ENCODE measurements at regions not wholly inside any gene's neighbourhood (a gene's known extent, or its start where the extent isn't known, plus 50 kb on each side); places are given as distances from the start of the nearest gene placed in this dataset.
"Not testable (repeated sequence)": the region's sequence is repeated elsewhere in the genome, so short reads cannot be mapped to it uniquely, and the experiment has no call there.

DNA sequence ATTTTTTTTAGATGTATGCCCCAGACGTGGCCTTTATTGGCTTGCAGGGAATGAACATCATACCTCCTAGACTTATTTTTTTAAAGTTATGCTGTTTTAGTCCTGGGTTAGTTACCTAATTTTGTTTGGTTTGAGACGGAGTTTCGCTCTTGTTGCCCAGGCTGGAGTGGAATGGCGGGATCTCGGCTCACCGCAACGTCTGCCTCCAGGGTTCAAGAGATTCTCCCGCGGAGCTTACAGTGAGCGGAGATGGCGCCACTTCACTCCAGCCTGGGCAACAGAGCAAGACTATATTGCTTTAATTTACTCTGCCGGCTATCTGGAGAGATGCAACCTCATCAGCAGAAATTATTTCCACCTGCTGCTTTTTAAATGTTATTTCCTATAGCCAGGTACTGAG, 82.9 kb upstream of the TNK2 start:
- H3K27me3 ChIP-seq (ENCODE audit: insufficient read depth, low read length); H3K4me1 ChIP-seq (ENCODE audit: insufficient read depth, low read length); H3K4me3 ChIP-seq (ENCODE audit: insufficient read depth, low read depth, low read length); H3K4me2 ChIP-seq (ENCODE audit: low read length); H4K20me1 ChIP-seq (ENCODE audit: insufficient read depth, low read length); H3K27ac Mint-ChIP-seq (ENCODE audit: unreplicated experiment); H3K27ac ChIP-seq (ENCODE audit: low read depth, low read length); H3K9me3 Mint-ChIP-seq (ENCODE audit: unreplicated experiment); H3K36me3 Mint-ChIP-seq (ENCODE audit: low read depth, unreplicated experiment); H3K36me3 ChIP-seq (ENCODE audit: insufficient read depth, low read length); FAIRE-seq; H3K27me3 Mint-ChIP-seq (ENCODE audit: low read depth, unreplicated experiment); H3K4me1 Mint-ChIP-seq (ENCODE audit: low read depth, unreplicated experiment); DNase-seq (ENCODE audit: low read depth); H3K9ac ChIP-seq (ENCODE audit: low read length); H2AFZ ChIP-seq (ENCODE audit: low read depth, low read length); H3K9me3 ChIP-seq (ENCODE audit: insufficient read depth, low read depth, low read length): not testable (repeated sequence)
- peaks cover 12% of the 10 kb centered on the region for H3K79me2 ChIP-seq (ENCODE audit: insufficient read depth, low read length)
- peak overlapping the region; percentile 70 for H3K4me3 Mint-ChIP-seq (ENCODE audit: unreplicated experiment)

DNA sequence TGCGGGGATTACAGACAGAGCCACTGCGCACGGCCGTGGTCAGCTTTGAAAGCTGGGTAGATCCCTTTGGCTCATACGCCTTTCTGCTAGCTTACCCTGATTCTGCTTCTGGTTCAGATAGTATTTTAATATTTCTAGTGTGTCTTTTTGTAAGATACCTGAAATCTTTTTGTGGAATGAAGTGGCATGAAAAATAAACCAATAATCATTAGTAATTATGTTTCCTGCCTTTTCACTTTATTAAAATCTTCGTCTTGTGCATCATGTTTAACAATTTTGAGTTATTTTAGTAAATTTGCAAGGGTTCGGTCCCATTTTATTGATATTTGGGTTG, 82.5 kb upstream of the TNK2 start:
- not testable (repeated sequence) for H3K4me1 ChIP-seq (ENCODE audit: insufficient read depth, low read length); DNase-seq (ENCODE audit: low read depth); H3K9me3 Mint-ChIP-seq (ENCODE audit: unreplicated experiment); H3K27me3 Mint-ChIP-seq (ENCODE audit: low read depth, unreplicated experiment); H3K27me3 ChIP-seq (ENCODE audit: insufficient read depth, low read length); FAIRE-seq; H4K20me1 ChIP-seq (ENCODE audit: insufficient read depth, low read length); H3K27ac Mint-ChIP-seq (ENCODE audit: unreplicated experiment); H3K36me3 ChIP-seq (ENCODE audit: insufficient read depth, low read length); H3K4me1 Mint-ChIP-seq (ENCODE audit: low read depth, unreplicated experiment); H3K36me3 Mint-ChIP-seq (ENCODE audit: low read depth, unreplicated experiment); H3K27ac ChIP-seq (ENCODE audit: low read depth, low read length); H3K9me3 ChIP-seq (ENCODE audit: insufficient read depth, low read depth, low read length)
- H3K4me3 Mint-ChIP-seq (ENCODE audit: unreplicated experiment) = peak overlapping the region; percentile 70
- Histone ChIP-seq H2AFZ (ENCODE audit: low read depth, low read length) (peak overlapping the region; percentile 74), H3K79me2 (ENCODE audit: insufficient read depth, low read length) (peaks cover 12% of the 10 kb centered on the region), H3K9ac (ENCODE audit: low read length) (peak overlapping the region; percentile 84), H3K4me2 (ENCODE audit: low read length) (peak overlapping the region; percentile 85), H3K4me3 (ENCODE audit: insufficient read depth, low read depth, low read length) (peak overlapping the region; percentile 67)

DNA sequence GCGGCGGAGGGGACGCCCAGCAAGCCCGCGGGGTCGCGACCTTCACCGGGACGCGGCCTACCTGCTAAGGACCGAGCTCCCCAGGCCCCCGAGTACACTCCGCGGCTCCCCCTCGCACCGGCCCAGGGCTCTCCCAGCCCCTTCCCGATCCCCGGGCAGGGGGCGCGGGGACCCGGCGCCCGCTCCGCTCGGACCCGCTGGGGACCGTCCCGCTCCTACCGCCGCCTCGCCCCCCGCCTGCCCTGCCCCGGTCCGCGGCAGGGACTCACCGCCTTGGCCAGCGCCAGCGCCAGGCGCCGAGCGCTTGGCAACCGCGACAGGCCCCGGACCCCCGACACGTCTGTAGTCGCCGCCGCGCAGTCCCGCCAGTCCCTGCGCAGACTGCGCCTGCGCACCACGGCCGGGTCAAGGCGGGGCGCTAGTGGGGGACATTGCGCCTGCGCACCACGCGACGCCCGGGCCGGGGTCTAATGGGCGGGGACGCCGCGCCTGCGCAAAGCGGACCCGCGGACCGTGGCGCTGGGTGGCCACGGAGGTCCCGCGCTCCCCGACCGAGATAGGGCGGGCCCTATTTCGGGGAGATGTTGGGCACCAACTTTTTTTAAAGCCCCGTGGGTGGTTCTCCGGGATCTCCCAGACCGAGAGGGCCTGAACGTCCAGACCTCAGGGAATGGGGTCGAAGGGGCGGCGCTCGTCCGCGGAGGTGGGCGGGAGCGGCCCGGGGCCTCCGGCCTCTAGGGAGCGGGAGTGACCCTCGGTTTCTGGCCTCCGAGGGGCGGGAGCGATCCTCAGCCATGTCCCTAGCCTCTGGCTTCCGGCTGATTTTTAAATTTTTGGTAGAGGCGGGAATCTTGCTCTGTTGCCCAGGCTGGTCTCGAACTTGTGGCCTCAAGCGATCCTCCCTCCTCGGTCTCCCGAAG, 81.8 kb upstream of the TNK2 start:
- Histone ChIP-seq H3K79me2 (ENCODE audit: insufficient read depth, low read length) (peaks cover 12% of the 10 kb centered on the region), H3K27ac (ENCODE audit: low read depth, low read length) (peak overlapping the region; percentile 58)
- not testable (repeated sequence) for H3K27me3 ChIP-seq (ENCODE audit: insufficient read depth, low read length)

DNA sequence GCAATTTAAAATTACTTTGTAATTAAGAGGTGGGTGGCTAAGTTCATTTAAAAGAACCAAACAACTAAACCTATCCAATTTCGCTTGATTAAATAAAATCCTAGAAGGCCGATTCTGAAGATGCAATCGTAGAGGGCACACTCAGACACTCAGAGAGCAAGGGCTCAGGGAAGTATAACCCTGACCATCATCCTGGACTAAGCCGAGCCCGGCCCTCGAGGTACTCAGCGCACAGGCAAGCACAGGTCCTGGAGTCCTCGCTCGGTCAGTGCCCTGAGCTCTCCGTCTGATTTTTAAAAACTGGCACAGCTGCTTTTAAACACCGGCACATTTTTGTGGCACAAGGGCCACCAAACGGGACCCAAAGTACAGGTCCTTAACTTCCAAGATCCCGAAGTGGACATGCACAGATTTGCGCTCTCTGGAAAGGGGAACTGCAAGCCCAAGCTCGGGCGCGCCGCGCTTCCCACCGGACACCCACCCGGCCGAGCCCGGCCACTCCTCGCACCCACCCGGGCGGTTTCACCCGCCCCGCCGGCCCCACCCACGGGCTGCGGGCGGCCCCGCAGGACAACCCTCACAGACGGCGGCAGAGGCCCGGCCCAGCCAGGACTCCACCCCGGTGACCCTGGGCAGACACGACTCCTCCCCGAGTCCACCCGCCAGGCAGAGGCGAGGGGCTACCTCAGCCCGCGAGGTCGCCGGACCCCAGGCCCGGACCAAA, 81.0 kb upstream of the TNK2 start:
- H3K79me2 ChIP-seq (ENCODE audit: insufficient read depth, low read length) = peaks cover 12% of the 10 kb centered on the region
- H3K9me3 Mint-ChIP-seq (ENCODE audit: unreplicated experiment); H3K36me3 Mint-ChIP-seq (ENCODE audit: low read depth, unreplicated experiment); H3K27ac ChIP-seq (ENCODE audit: low read depth, low read length); DNase-seq (ENCODE audit: low read depth); H3K27ac Mint-ChIP-seq (ENCODE audit: unreplicated experiment); H3K4me1 ChIP-seq (ENCODE audit: insufficient read depth, low read length); H3K27me3 Mint-ChIP-seq (ENCODE audit: low read depth, unreplicated experiment); H3K4me1 Mint-ChIP-seq (ENCODE audit: low read depth, unreplicated experiment); H4K20me1 ChIP-seq (ENCODE audit: insufficient read depth, low read length); H2AFZ ChIP-seq (ENCODE audit: low read depth, low read length); H3K36me3 ChIP-seq (ENCODE audit: insufficient read depth, low read length); FAIRE-seq; H3K9me3 ChIP-seq (ENCODE audit: insufficient read depth, low read depth, low read length); H3K27me3 ChIP-seq (ENCODE audit: insufficient read depth, low read length): not testable (repeated sequence)
- H3K4me3 Mint-ChIP-seq (ENCODE audit: unreplicated experiment) = peak overlapping the region; percentile 76
- H3K4me3 ChIP-seq (ENCODE audit: insufficient read depth, low read depth, low read length) = peak overlapping the region; percentile 48
- peak overlapping the region; percentile 68 for H3K4me2 ChIP-seq (ENCODE audit: low read length)
- H3K9ac ChIP-seq (ENCODE audit: low read length) = peak overlapping the region; percentile 84

More for the DNA sequence above, 81.8 kb upstream of the TNK2 start:
- not testable (repeated sequence) for H3K27ac Mint-ChIP-seq (ENCODE audit: unreplicated experiment); H3K4me1 Mint-ChIP-seq (ENCODE audit: low read depth, unreplicated experiment); H3K27me3 Mint-ChIP-seq (ENCODE audit: low read depth, unreplicated experiment); H3K4me1 ChIP-seq (ENCODE audit: insufficient read depth, low read length); FAIRE-seq; H3K9me3 ChIP-seq (ENCODE audit: insufficient read depth, low read depth, low read length); H4K20me1 ChIP-seq (ENCODE audit: insufficient read depth, low read length); H3K9me3 Mint-ChIP-seq (ENCODE audit: unreplicated experiment); H3K36me3 Mint-ChIP-seq (ENCODE audit: low read depth, unreplicated experiment); H3K36me3 ChIP-seq (ENCODE audit: insufficient read depth, low read length)
- peak overlapping the region; percentile 74 for H2AFZ ChIP-seq (ENCODE audit: low read depth, low read length)
- peak overlapping the region; percentile 70 for H3K4me3 Mint-ChIP-seq (ENCODE audit: unreplicated experiment)
- peak overlapping the region; percentile 84 for H3K9ac ChIP-seq (ENCODE audit: low read length)
- peak; percentile 25 for DNase-seq (ENCODE audit: low read depth)
- H3K4me3 ChIP-seq (ENCODE audit: insufficient read depth, low read depth, low read length) = peak overlapping the region; percentile 67
- H3K4me2 ChIP-seq (ENCODE audit: low read length) = peak overlapping the region; percentile 85

DNA sequence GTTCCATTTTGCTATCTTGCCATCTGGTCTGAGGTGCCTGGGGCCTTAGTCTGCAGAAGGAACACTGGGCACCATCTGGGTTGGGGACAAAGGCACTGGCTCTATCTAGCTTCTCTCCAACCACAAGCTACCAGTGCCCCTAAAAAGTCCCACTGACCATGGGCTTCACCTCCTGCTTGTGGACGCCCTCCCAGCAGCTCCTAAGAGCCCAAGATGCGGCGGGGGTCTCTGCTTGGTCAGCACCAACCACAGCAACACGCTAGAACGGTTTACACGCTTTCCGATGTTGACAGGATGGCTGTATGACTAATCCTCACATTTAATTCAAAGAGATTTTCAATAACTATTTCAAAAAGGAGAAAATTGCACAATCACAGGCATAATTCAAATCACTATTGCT, 80.4 kb upstream of the TNK2 start:
- Histone ChIP-seq H3K79me2 (ENCODE audit: insufficient read depth, low read length) (peaks cover 14% of the 10 kb centered on the region), H3K4me2 (ENCODE audit: low read length) (peak overlapping the region; percentile 55)
- FAIRE-seq; H3K9ac ChIP-seq (ENCODE audit: low read length); H3K9me3 Mint-ChIP-seq (ENCODE audit: unreplicated experiment); H3K27me3 Mint-ChIP-seq (ENCODE audit: low read depth, unreplicated experiment); H3K27ac ChIP-seq (ENCODE audit: low read depth, low read length); H3K9me3 ChIP-seq (ENCODE audit: insufficient read depth, low read depth, low read length); H3K36me3 Mint-ChIP-seq (ENCODE audit: low read depth, unreplicated experiment); H3K27me3 ChIP-seq (ENCODE audit: insufficient read depth, low read length); H4K20me1 ChIP-seq (ENCODE audit: insufficient read depth, low read length); H3K4me3 ChIP-seq (ENCODE audit: insufficient read depth, low read depth, low read length); H3K27ac Mint-ChIP-seq (ENCODE audit: unreplicated experiment); H3K4me1 Mint-ChIP-seq (ENCODE audit: low read depth, unreplicated experiment); DNase-seq (ENCODE audit: low read depth); H3K4me1 ChIP-seq (ENCODE audit: insufficient read depth, low read length); H2AFZ ChIP-seq (ENCODE audit: low read depth, low read length); H3K36me3 ChIP-seq (ENCODE audit: insufficient read depth, low read length): not testable (repeated sequence)
- H3K4me3 Mint-ChIP-seq (ENCODE audit: unreplicated experiment) = peak overlapping the region; percentile 76

DNA sequence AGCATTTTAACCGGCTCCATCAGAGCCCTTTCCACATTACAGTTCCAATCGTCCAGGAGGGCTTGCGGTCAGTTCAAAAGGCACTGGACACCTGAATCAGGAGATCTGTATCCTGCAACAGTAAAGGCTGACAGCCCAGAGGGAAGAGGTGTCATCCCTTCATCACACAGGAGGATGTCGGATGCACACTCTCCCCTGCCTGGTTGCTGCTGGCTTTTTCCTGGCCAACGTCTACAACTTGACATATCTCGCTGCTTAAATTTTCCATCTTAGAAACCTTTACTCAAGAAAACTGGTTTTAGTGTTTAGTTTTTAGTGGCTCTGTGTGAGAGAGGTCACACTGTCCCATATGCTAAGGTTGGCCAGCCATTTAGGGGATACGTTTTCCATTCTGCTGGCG, 78.7 kb upstream of the TNK2 start:
- H3K27me3 Mint-ChIP-seq (ENCODE audit: low read depth, unreplicated experiment); H4K20me1 ChIP-seq (ENCODE audit: insufficient read depth, low read length); H3K27me3 ChIP-seq (ENCODE audit: insufficient read depth, low read length); H2AFZ ChIP-seq (ENCODE audit: low read depth, low read length); H3K9me3 ChIP-seq (ENCODE audit: insufficient read depth, low read depth, low read length); H3K9me3 Mint-ChIP-seq (ENCODE audit: unreplicated experiment); H3K9ac ChIP-seq (ENCODE audit: low read length); H3K4me1 ChIP-seq (ENCODE audit: insufficient read depth, low read length); H3K4me3 ChIP-seq (ENCODE audit: insufficient read depth, low read depth, low read length); H3K4me1 Mint-ChIP-seq (ENCODE audit: low read depth, unreplicated experiment); H3K27ac Mint-ChIP-seq (ENCODE audit: unreplicated experiment); DNase-seq (ENCODE audit: low read depth); H3K4me2 ChIP-seq (ENCODE audit: low read length); H3K27ac ChIP-seq (ENCODE audit: low read depth, low read length); H3K36me3 Mint-ChIP-seq (ENCODE audit: low read depth, unreplicated experiment); H3K36me3 ChIP-seq (ENCODE audit: insufficient read depth, low read length); FAIRE-seq; H3K4me3 Mint-ChIP-seq (ENCODE audit: unreplicated experiment): not testable (repeated sequence)
- H3K79me2 ChIP-seq (ENCODE audit: insufficient read depth, low read length) = peaks cover 15% of the 10 kb centered on the region

All from astrocyte (in vitro differentiated cells and primary cell).